DOHH2 (cell line): ENCODE measurements at regions not wholly inside any gene's neighbourhood (a gene's known extent, or its start where the extent isn't known, plus 50 kb on each side); places are given as distances from the start of the nearest gene placed in this dataset.

ENCODE experiments used
- H3F3A ChIP-seq: fragments of 200-600 bp; sonication (generic), shearing (Covaris generic); 2 replicates; pipeline ENCODE4 v1.6.0; 2016; ENCODE audit warnings: antibody characterized with exemption, mild to moderate bottlenecking; ENCODE audit not compliant: control insufficient read depth, insufficient read depth
- H3K27ac ChIP-seq: fragments of 200-600 bp; sonication (generic); 2 replicates; pipeline ENCODE4 v1.5.1; 2014; ENCODE audit warnings: low read depth, mild to moderate bottlenecking, low read length, moderate library complexity
- H3K27me3 ChIP-seq: fragments of 200-600 bp; sonication (generic); 2 replicates; pipeline ENCODE4 v1.6.1; 2014; ENCODE audit warnings: mild to moderate bottlenecking, low read length, mixed read lengths; ENCODE audit not compliant: control insufficient read depth
- H3K36me3 ChIP-seq: fragments of 200-600 bp; sonication (generic); 2 replicates; pipeline ENCODE4 v1.6.1; 2014; ENCODE audit warnings: mild to moderate bottlenecking, low read length, moderate library complexity, mixed read lengths; ENCODE audit not compliant: control insufficient read depth
- H3K4me1 ChIP-seq: fragments of 200-600 bp; sonication (generic); 2 replicates; pipeline ENCODE4 v1.6.1; 2014; ENCODE audit warnings: mild to moderate bottlenecking, low read length, mixed read lengths; ENCODE audit not compliant: control insufficient read depth
- H3K4me2 ChIP-seq: fragments of 200-600 bp; sonication (generic); 2 replicates; pipeline ENCODE4 v1.6.0; 2014; ENCODE audit warnings: mild to moderate bottlenecking, low read length, moderate library complexity
- H3K4me3 ChIP-seq: fragments of 200-600 bp; sonication (generic); 2 replicates; pipeline ENCODE4 v1.5.1; 2014; ENCODE audit warnings: mild to moderate bottlenecking, low read length, mixed read lengths
- H3K79me2 ChIP-seq: fragments of 200-600 bp; sonication (generic); 2 replicates; pipeline ENCODE4 v1.6.1; 2014; ENCODE audit warnings: mild to moderate bottlenecking, low read length, mixed read lengths; ENCODE audit not compliant: control insufficient read depth
- H3K9me2 ChIP-seq: fragments of 200-600 bp; sonication (generic); replicated peaks from 2 replicates; pipeline ENCODE4 v1.6.1; 2014; ENCODE audit warnings: mild to moderate bottlenecking, low read length, mixed read lengths; ENCODE audit not compliant: control insufficient read depth
- H3K9me3 ChIP-seq: fragments of 200-600 bp; sonication (generic); 2 replicates; pipeline ENCODE4 v1.6.1; 2014; ENCODE audit warnings: antibody characterized with exemption, low read length, mixed read lengths; ENCODE audit not compliant: control insufficient read depth, insufficient read depth
- H4K20me1 ChIP-seq: fragments of 200-600 bp; sonication (generic); 2 replicates; pipeline ENCODE4 v1.6.0; 2014; ENCODE audit warnings: low read depth, mild to moderate bottlenecking, antibody characterized with exemption, low read length, moderate library complexity; ENCODE audit not compliant: control insufficient read depth, insufficient read depth
- EZH2phosphoT487 ChIP-seq: fragments of 200-600 bp; sonication (generic); IDR thresholded peaks from 2 replicates; pipeline ENCODE4 v1.6.1; 2017; ENCODE audit warnings: borderline replicate concordance, mild to moderate bottlenecking, antibody characterized with exemption, low read length, moderate library complexity, mixed read lengths
- TF ChIP-seq, protein P1 (sequence below): fragments of 200-600 bp; sonication (generic); IDR thresholded peaks from one replicate; pipeline ENCODE4 v1.5.1; 2014; ENCODE audit warnings: antibody characterized with exemption, mild to moderate bottlenecking, low read depth, low read length; ENCODE audit not compliant: poor library complexity, severe bottlenecking

DNA sequence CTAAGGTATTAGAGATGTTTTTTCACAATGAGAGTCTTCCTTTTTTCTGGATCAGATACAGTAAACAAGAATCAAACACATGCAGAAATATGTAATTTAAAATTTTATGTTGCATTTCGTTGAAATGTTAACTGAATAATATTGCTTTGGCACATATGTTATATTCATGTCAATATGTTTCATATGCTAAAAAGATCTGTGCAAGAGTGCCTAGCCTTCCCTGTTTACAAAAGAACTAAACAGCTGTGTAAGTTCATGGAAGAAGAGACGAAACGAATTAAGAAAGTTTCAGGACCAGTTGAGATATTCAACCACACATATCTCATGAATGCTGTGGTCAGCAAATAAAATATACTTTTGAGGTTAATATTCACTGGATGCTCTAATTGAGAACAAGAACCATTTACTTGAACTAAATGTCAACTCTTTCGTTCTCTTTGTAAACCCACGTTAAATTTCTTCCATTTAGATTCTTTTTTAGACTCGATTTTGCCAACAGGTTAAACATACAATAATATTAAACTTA lies 289.5 kb downstream of the FOXG1 start:
- Histone ChIP-seq H3K4me1 (no peaks in the 10 kb centered on the region), H3K36me3 (no peaks in the 10 kb centered on the region), H3K79me2 (no peaks in the 10 kb centered on the region), H3K9me3 (no peaks in the 10 kb centered on the region), H3K4me3 (no peak overlapping the region), H3K4me2 (no peak overlapping the region), H3K27me3 (no peaks in the 10 kb centered on the region), H3F3A (no peaks in the 10 kb centered on the region), H3K9me2 (no peaks in the 10 kb centered on the region), H3K27ac (no peak overlapping the region), H4K20me1 (no peaks in the 10 kb centered on the region)
- TF ChIP-seq, protein P1, sequence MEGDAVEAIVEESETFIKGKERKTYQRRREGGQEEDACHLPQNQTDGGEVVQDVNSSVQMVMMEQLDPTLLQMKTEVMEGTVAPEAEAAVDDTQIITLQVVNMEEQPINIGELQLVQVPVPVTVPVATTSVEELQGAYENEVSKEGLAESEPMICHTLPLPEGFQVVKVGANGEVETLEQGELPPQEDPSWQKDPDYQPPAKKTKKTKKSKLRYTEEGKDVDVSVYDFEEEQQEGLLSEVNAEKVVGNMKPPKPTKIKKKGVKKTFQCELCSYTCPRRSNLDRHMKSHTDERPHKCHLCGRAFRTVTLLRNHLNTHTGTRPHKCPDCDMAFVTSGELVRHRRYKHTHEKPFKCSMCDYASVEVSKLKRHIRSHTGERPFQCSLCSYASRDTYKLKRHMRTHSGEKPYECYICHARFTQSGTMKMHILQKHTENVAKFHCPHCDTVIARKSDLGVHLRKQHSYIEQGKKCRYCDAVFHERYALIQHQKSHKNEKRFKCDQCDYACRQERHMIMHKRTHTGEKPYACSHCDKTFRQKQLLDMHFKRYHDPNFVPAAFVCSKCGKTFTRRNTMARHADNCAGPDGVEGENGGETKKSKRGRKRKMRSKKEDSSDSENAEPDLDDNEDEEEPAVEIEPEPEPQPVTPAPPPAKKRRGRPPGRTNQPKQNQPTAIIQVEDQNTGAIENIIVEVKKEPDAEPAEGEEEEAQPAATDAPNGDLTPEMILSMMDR, result no peak
- TF ChIP-seq EZH2phosphoT487, result no peak

DNA sequence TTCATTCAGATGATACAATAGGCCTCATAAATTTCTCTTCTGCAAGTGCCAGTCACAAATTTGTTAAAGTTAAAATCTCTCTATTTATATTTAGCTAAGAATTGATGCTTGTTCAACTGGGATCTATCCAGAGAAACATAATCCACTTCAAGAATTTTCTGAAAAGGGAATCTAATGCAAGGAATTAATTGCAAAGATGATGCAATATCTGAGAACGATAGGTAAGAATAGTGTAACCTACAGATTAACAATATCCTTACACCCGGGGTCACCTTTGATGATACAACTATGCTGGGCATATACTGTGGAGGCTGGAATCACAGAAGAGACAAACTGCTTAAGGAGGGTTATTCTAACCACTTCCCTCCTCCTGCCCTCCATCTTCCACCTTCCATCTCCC lies 295.1 kb downstream of the FOXG1 start:
- Histone ChIP-seq H4K20me1 (no peaks in the 10 kb centered on the region), H3K27ac (no peak overlapping the region), H3K79me2 (no peaks in the 10 kb centered on the region), H3K4me1 (no peaks in the 10 kb centered on the region), H3K9me3 (no peaks in the 10 kb centered on the region), H3K27me3 (no peaks in the 10 kb centered on the region), H3K9me2 (no peaks in the 10 kb centered on the region), H3K4me3 (no peak overlapping the region), H3F3A (no peaks in the 10 kb centered on the region), H3K4me2 (no peak overlapping the region), H3K36me3 (no peaks in the 10 kb centered on the region)
- no peak for TF ChIP-seq EZH2phosphoT487
- TF ChIP-seq, protein P1, result no peak

DNA sequence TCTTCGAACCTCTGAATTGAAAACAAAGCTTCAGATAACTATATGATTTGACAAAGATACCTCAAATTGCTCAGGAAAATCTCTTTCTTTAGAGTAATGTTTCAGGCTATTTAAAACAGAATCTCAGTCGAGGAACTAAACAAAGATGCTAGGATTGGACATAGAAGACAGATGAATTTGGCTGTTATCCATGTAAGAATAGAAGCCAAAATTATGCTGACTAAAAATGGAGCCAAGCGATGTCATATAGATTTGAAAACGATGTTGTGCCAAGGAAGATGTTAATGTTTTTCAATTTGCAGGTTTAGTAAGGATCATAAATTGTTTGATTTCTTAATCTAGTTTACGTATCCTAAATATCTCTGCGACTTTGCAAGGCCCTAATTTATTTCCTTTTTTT lies 295.9 kb downstream of the FOXG1 start:
- H3K36me3 ChIP-seq, result no peaks in the 10 kb centered on the region
- no peaks in the 10 kb centered on the region for H3K27me3 ChIP-seq
- TF ChIP-seq, protein P1, result no peak
- TF ChIP-seq EZH2phosphoT487, result no peak
- no peaks in the 10 kb centered on the region for H3K9me3 ChIP-seq
- no peak overlapping the region for H3K4me2 ChIP-seq
- H3K4me1 ChIP-seq, result no peaks in the 10 kb centered on the region
- H3K79me2 ChIP-seq, result no peaks in the 10 kb centered on the region
- no peaks in the 10 kb centered on the region for H4K20me1 ChIP-seq
- no peak overlapping the region for H3K27ac ChIP-seq
- no peak overlapping the region for H3K4me3 ChIP-seq
- H3K9me2 ChIP-seq, result no peaks in the 10 kb centered on the region
- no peaks in the 10 kb centered on the region for H3F3A ChIP-seq

DNA sequence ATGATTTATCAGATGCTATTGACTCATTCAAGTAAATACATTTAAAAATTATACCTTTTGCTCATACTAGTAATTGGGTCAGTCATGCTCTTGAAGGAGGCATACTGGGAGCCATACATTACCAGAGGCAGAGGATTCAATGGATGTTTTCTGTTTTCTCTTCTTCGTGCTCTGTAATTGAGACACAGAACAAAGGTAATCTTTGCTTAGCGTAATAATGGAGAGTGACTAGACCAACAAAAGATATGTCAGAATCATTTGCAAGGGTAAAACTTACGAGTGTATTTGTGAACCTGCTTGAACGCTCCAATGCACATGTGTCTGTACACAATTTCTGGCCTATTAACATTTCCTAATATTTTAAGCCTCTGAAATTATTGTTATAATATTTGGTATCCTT lies 296.4 kb downstream of the FOXG1 start:
- no peaks in the 10 kb centered on the region for H3K9me2 ChIP-seq
- H3K9me3 ChIP-seq, result no peaks in the 10 kb centered on the region
- H3K27ac ChIP-seq, result no peak overlapping the region
- no peaks in the 10 kb centered on the region for H3K4me1 ChIP-seq
- no peaks in the 10 kb centered on the region for H3F3A ChIP-seq
- H3K4me3 ChIP-seq, result no peak overlapping the region
- H3K4me2 ChIP-seq, result no peak overlapping the region
- H4K20me1 ChIP-seq, result no peaks in the 10 kb centered on the region
- no peaks in the 10 kb centered on the region for H3K36me3 ChIP-seq
- H3K27me3 ChIP-seq, result no peaks in the 10 kb centered on the region
- H3K79me2 ChIP-seq, result no peaks in the 10 kb centered on the region
- TF ChIP-seq, protein P1, result no peak
- TF ChIP-seq EZH2phosphoT487, result no peak
